GM19035 (cell line): ENCODE measurements at regions not wholly inside any gene's neighbourhood (a gene's known extent, or its start where the extent isn't known, plus 50 kb on each side); places are given as distances from the start of the nearest gene placed in this dataset.

Experiments
- ATAC-seq: cut with Tn5 transposase; IDR thresholded peaks from one replicate; pipeline ENCODE4 v1.9.1; 2021; ENCODE audit not compliant: unreplicated experiment

DNA sequence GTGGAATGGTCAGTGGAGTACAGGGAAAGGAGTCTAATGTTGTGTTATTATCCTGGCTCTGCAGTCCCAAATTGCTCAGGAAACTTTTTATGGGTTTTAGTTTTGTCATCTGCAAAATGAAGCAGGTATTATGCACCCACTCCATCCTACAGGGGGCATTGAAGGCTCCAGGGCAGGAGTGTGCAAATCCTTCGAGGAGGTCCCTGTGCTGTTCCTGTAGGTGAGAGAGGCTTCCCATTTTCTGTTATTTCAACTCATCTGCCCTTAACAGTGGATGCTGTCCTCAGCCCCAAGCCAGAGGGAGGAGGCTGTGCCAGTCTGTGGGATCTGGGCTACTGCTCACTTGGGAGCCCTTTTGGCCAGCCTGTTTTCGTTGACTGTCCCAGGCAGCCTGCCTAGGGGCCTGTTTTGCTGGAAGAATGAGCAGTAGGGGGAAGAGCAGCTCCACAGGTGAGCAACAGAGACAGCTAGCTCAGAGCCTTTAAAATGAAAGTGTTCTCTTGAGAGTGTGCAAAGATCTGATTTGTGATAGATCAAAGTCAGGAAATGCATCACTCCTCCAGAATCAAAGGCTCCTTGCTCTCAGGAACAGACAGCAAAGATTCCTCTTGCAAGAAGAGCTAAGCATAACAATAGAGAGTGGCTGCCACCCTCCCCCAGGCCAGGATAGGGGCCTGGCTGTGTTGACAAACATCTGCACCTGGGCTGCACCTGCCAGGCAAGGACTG, 317.6 kb upstream of the PROX1 start:
- ATAC-seq, result no peak

GRCh38 chr1:213670692-213671023, 317.1 kb upstream of the PROX1 start:
- ATAC-seq, result no peak

GRCh38 chr1:213675043-213675442, 312.7 kb upstream of the PROX1 start:
- no peak for ATAC-seq

DNA sequence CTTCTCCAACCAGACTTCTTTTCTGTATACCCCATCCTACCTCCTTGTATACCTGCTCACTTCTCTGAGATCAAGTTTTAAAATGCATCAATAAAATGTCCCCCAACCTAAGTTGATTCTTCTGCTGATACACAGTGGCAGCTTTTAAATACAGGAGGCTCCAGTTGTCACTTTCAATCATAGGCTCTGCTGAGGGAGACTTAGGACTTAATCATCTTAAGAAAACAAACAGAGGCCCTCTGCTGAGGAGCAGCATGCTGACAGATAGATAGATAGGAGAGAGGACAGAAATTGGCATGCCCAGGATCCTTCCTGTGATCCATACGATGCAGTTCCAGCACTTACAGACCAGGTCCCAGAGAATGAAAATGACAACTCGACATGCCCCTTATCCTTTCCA, 311.0 kb upstream of the PROX1 start:
- no peak for ATAC-seq

DNA sequence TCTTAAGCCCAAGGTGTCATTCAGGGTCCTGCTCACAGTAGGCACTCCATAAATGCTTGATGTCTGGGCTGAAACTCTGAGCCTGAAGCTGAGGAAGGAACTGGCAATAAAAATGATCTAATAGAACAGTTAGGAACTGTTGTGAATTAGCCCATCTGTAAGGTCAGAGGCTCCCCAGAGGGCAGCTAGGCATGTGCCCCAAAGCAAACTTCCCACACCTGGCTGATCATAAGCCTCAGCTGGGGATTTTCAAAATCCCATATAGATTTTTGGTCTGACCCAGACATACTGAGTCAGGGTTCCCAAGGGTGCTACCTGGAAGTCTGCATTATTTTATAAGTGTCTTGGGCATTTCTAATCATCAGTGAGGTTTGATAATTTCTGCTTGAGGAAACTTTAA, 309.4 kb upstream of the PROX1 start:
- ATAC-seq, result no peak

GRCh38 chr1:213678753-213679152, 309.0 kb upstream of the PROX1 start:
- ATAC-seq, result no peak

GRCh38 chr1:213679153-213679552, 308.6 kb upstream of the PROX1 start:
- no peak for ATAC-seq

DNA sequence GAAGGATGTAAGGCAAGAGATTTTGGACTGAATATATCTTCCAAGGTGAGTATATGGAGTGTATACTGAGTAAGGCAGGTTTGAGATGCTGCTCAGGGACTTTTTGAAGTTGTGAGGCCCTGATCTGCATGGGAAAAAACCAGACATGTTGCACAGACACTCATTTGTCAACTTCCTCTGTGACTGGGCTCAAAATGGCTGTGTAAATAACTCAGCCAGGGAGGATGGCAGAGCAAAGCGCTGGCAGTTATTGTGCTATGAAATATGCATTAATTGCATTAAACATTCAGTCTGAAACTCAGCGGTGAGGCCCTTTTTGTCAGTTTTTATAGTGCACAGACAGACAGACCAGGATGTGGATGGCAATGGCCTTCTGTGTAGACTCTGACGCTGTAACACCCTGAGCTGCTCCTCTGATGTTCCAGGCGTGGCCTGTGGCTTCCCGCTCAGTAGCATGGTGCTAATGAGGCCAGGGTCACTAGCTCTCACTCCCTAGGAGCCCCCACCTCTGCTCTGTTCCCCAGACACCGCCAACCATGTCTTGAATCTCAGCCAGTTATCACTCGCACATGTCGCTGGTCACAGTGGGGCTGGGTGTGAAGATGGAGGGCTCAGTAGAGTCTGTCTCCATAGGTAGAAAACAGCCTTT, 307.0 kb upstream of the PROX1 start:
- ATAC-seq, result no peak

- ATAC-seq, result no peak
Observed at GRCh38 chr1:213681788-213682340, 305.9 kb upstream of the PROX1 start.

GRCh38 chr1:213683529-213683928, 304.2 kb upstream of the PROX1 start:
- no peak for ATAC-seq

- no peak for ATAC-seq
Observed at GRCh38 chr1:213684454-213684853, 303.3 kb upstream of the PROX1 start.

- no peak for ATAC-seq
Observed at GRCh38 chr1:213685992-213686582, 301.7 kb upstream of the PROX1 start.

DNA sequence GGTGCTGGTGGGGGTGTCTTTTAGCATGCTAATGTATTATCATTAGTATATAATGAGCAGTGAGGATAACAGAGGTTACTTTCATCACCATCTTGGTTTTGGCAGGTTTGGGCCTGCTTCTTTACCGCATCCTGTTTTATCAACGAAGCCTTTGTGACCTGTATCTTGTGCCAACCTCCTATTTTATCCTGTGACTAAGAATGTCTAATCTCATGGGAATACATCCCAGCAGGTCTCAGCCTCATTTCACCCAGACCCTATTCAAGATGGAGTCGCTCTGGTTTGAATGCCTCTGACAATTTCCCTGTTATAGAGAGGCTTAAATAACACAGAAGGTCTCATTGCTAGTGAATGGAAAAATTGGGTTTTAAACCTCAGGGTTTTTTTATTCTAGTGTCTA, 300.8 kb upstream of the PROX1 start:
- ATAC-seq, result no peak

DNA sequence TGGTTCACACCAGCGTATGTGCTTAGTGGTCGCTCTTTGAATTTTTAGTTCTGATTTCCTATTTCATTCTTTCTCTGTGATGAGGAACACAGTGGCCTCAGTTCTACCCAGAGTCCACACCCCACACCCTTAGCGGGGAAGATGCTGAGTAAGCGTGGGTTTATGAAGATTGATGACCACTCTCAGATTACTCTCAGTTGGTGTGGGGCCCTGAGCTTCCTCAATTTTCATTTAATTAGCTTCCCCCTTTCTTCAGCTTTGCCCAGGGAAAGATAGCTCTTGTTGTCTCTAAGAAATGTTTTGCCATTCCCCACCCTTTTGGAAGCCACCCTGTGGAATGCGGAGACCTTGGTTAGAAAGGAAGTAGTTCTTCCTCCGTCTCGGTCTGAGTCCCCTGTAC, 299.9 kb upstream of the PROX1 start:
- no peak for ATAC-seq

DNA sequence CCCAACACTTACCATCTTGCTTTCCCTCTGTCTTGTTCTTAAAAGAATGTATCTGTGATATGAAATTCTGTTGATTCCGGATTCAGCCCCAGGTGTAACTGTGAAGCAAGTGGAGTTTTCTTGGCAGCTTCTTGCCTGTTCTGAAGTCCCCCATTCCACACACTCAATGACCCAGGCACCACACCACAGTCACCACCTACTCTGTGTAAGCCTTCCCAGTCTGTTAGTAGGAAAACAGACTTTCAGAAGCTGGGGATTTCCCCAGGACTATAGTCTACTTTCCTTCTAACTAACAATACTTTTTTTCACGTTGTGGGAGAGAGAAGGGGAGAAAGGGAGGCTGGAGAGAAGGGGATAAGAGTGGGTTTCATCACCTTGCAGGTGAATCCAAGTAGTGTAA, 299.1 kb upstream of the PROX1 start:
- no peak for ATAC-seq

GRCh38 chr1:213689260-213689659, 298.5 kb upstream of the PROX1 start:
- ATAC-seq, result no peak

DNA sequence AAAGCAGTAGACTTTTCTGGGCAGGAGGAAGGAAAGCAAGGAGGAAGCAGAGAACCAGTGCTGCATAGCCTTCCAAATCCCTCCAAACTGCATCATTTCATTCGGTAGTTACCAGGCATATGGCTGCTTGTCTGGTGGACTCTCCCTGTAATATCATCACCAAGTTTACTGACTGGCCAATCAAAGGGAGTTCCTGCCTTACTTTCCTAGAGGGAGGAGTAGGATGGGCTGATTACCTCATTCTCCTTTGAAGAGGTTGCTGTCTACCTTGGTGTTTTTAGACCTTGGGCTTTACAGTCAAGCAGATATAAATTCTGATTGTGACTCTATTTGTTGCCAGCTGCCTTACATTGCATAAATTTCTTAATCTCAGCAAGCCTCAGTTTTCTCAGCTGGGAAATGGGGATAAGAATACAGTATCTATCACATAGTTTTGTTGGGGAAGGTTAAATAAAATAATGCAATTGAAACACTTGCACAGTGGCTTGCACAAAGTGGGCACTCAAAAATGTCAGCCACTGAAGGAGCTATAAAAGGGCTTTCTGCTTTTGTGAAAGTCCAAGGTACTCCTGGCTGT, 297.3 kb upstream of the PROX1 start:
- no peak for ATAC-seq

- no peak for ATAC-seq
Observed at GRCh38 chr1:213692321-213692720, 295.5 kb upstream of the PROX1 start.

GRCh38 chr1:213693864-213694263, 293.9 kb upstream of the PROX1 start:
- no peak for ATAC-seq

- no peak for ATAC-seq
Observed at GRCh38 chr1:213697192-213697802, 290.5 kb upstream of the PROX1 start.

- no peak for ATAC-seq
Observed at GRCh38 chr1:213698092-213698702, 289.6 kb upstream of the PROX1 start.
